H9 (cell line): ENCODE measurements at regions not wholly inside any gene's neighbourhood (a gene's known extent, or its start where the extent isn't known, plus 50 kb on each side); places are given as distances from the start of the nearest gene placed in this dataset.

Experiments used
- DNase-seq: peaks from one replicate; pipeline ENCODE4 v3.0.0-alpha.2; 2017
- H2AFZ ChIP-seq: one replicate; pipeline ENCODE4 v1.6.1; 2013; ENCODE audit warnings: mild to moderate bottlenecking, low read length, control low read depth, moderate library complexity
- H2AK5ac ChIP-seq: 2 replicates; pipeline ENCODE4 v1.6.1; 2013; ENCODE audit warnings: low read length, control low read depth, mixed read lengths; ENCODE audit not compliant: insufficient read length
- H2BK120ac ChIP-seq: one replicate; pipeline ENCODE4 v1.6.1; 2013; ENCODE audit warnings: low read depth, mild to moderate bottlenecking, low read length, control low read depth, inconsistent platforms; ENCODE audit not compliant: poor library complexity, severe bottlenecking
- H2BK12ac ChIP-seq: 2 replicates; pipeline ENCODE4 v1.6.1; 2013; ENCODE audit warnings: low read length, control low read depth, mixed read lengths, low read depth; ENCODE audit not compliant: insufficient read length
- H2BK15ac ChIP-seq: 2 replicates; pipeline ENCODE4 v1.6.1; 2013; ENCODE audit warnings: low read depth, low read length, control low read depth
- H2BK20ac ChIP-seq: one replicate; pipeline ENCODE4 v1.6.1; 2013; ENCODE audit warnings: low read depth, mild to moderate bottlenecking, low read length, control low read depth, inconsistent platforms; ENCODE audit not compliant: poor library complexity, severe bottlenecking
- H2BK5ac ChIP-seq: 2 replicates; pipeline ENCODE4 v1.6.1; 2013; ENCODE audit warnings: low read length, control low read depth, mixed read lengths; ENCODE audit not compliant: insufficient read length
- H3K14ac ChIP-seq: 2 replicates; pipeline ENCODE4 v1.6.1; 2013; ENCODE audit warnings: low read length, control low read depth; ENCODE audit not compliant: insufficient read depth
- H3K18ac ChIP-seq: 2 replicates; pipeline ENCODE4 v1.6.1; 2013; ENCODE audit warnings: low read depth, mild to moderate bottlenecking, mixed read lengths, low read length, control low read depth; ENCODE audit not compliant: insufficient read length
- H3K23ac ChIP-seq: 2 replicates; pipeline ENCODE4 v1.6.1; 2013; ENCODE audit warnings: low read length, control low read depth, mixed read lengths, low read depth; ENCODE audit not compliant: insufficient read length
- H3K23me2 ChIP-seq: 2 replicates; pipeline ENCODE4 v1.6.1; 2013; ENCODE audit warnings: low read depth, mild to moderate bottlenecking, mixed read lengths, low read length, control low read depth; ENCODE audit not compliant: insufficient read length, poor library complexity, severe bottlenecking
- H3K27ac ChIP-seq: 2 replicates; pipeline ENCODE4 v1.5.1; 2013; ENCODE audit warnings: low read length, control low read depth, mixed read lengths, low read depth; ENCODE audit not compliant: insufficient read length
- H3K27me3 ChIP-seq: 2 replicates; pipeline ENCODE4 v1.6.1; 2013; ENCODE audit warnings: low read length, control low read depth, inconsistent platforms; ENCODE audit not compliant: insufficient read depth
- H3K4ac ChIP-seq: 2 replicates; pipeline ENCODE4 v1.6.1; 2013; ENCODE audit warnings: low read depth, mild to moderate bottlenecking, control low read depth, inconsistent platforms, low read length, moderate library complexity
- H3K4me1 ChIP-seq: 2 replicates; pipeline ENCODE4 v1.6.1; 2013; ENCODE audit warnings: low read length, control low read depth, inconsistent platforms; ENCODE audit not compliant: insufficient read depth
- H3K4me2 ChIP-seq: 2 replicates; pipeline ENCODE4 v1.6.1; 2013; ENCODE audit warnings: low read length, control low read depth, mixed read lengths; ENCODE audit not compliant: insufficient read length, insufficient read depth
- H3K56ac ChIP-seq: 2 replicates; pipeline ENCODE4 v1.6.1; 2013; ENCODE audit warnings: low read depth, mild to moderate bottlenecking, mixed read lengths, low read length, control low read depth; ENCODE audit not compliant: insufficient read length
- H3K79me1 ChIP-seq: 2 replicates; pipeline ENCODE4 v1.6.1; 2013; ENCODE audit warnings: low read depth, mild to moderate bottlenecking, moderate library complexity, low read length, control low read depth, inconsistent platforms; ENCODE audit not compliant: insufficient read depth, poor library complexity, severe bottlenecking
- H3K79me2 ChIP-seq: 2 replicates; pipeline ENCODE4 v1.6.1; 2013; ENCODE audit warnings: low read length, control low read depth, inconsistent platforms; ENCODE audit not compliant: insufficient read depth
- H3K9ac ChIP-seq: 2 replicates; pipeline ENCODE4 v1.6.1; 2013; ENCODE audit warnings: low read length, control low read depth, mixed read lengths; ENCODE audit not compliant: insufficient read length; ENCODE audit errors: extremely low read depth
- H3K9me3 ChIP-seq: one replicate; pipeline ENCODE4 v1.6.1; 2013; ENCODE audit warnings: low read depth, low read length, inconsistent platforms; ENCODE audit not compliant: control insufficient read depth
- H3T11ph ChIP-seq: one replicate; pipeline ENCODE4 v1.6.1; 2013; ENCODE audit warnings: mild to moderate bottlenecking, low read length, control low read depth, inconsistent platforms
- H4K20me1 ChIP-seq: one replicate; pipeline ENCODE4 v1.6.1; 2013; ENCODE audit not compliant: control insufficient read depth, insufficient read length, insufficient read depth
- H4K5ac ChIP-seq: 2 replicates; pipeline ENCODE4 v1.6.1; 2013; ENCODE audit warnings: low read depth, mild to moderate bottlenecking, mixed read lengths, low read length, control low read depth; ENCODE audit not compliant: insufficient read length
- H4K8ac ChIP-seq: replicated peaks from 2 replicates; pipeline ENCODE4 v1.6.1; 2013; ENCODE audit warnings: low read length, control low read depth, mixed read lengths, low read depth; ENCODE audit not compliant: insufficient read length
- H4K91ac ChIP-seq: 2 replicates; pipeline ENCODE4 v1.6.1; 2013; ENCODE audit warnings: low read depth, mild to moderate bottlenecking, moderate library complexity, mixed read lengths, low read length, control low read depth; ENCODE audit not compliant: insufficient read length
- H3K27ac Mint-ChIP-seq, 3 experiments: 2 replicates in 2 of 3; 3 replicates in 1 of 3; pipeline ENCODE4 v1.8.0; 2020 to 2021; ENCODE audit warnings: mixed read lengths in 3 of 3, mild to moderate bottlenecking in 1 of 3, moderate library complexity in 1 of 3
- H3K27me3 Mint-ChIP-seq: 2 replicates; pipeline ENCODE4 v1.8.0; 2021; ENCODE audit warnings: low read depth, mild to moderate bottlenecking, moderate library complexity, mixed read lengths
- H3K36me3 Mint-ChIP-seq, 3 experiments: 2 replicates in 2 of 3; 3 replicates in 1 of 3; pipeline ENCODE4 v1.8.0; 2020 to 2021; ENCODE audit warnings: low read depth in 3 of 3, mixed read lengths in 3 of 3; ENCODE audit not compliant: insufficient read depth in 1 of 3
- H3K4me1 Mint-ChIP-seq, 2 experiments: 2 replicates each; pipeline ENCODE4 v1.8.0; 2020; ENCODE audit warnings: mixed read lengths in 2 of 2
- H3K4me3 Mint-ChIP-seq, 2 experiments: 2 replicates in 1 of 2; 3 replicates in 1 of 2; pipeline ENCODE4 v1.8.0; 2020 to 2021; ENCODE audit warnings: mild to moderate bottlenecking in 2 of 2, mixed read lengths in 2 of 2, moderate library complexity in 1 of 2
- H3K9me3 Mint-ChIP-seq, 2 experiments: 2 replicates in 1 of 2; 3 replicates in 1 of 2; pipeline ENCODE4 v1.8.0; 2020; ENCODE audit warnings: mild to moderate bottlenecking in 2 of 2, mixed read lengths in 2 of 2, moderate library complexity in 1 of 2
- WGBS: extraction: QIAGEN DNeasy Blood & Tissue Kit; methylation state at CpG from one replicate; pipeline ENCODE4 v1.1.7; 2013; ENCODE audit warnings: missing lambda C conversion rate, low lambda C conversion rate, mixed read lengths; ENCODE audit not compliant: insufficient read length; ENCODE audit errors: extremely low coverage; 5-methylcytosine and 5-hydroxymethylcytosine counted together
- TF ChIP-seq, protein P1 (sequence below): fragments of 200-600 bp; sonication (generic); conservative IDR thresholded peaks from 3 replicates; pipeline ENCODE4 v1.8.0; 2021; ENCODE audit warnings: antibody characterized with exemption, mild to moderate bottlenecking

- no CpG with 5 or more reads among the region's 2 CpGs for WGBS
- Histone ChIP-seq H3K4me1 (no peaks in the 10 kb centered on the region; the same call in 1 of the 2 replicates), H3T11ph (no peak overlapping the region), H3K9ac (no peak overlapping the region), H2BK120ac (no peak overlapping the region), H2BK5ac (no peak overlapping the region), H4K20me1 (no peaks in the 10 kb centered on the region), H2AK5ac (no peak overlapping the region), H2BK20ac (no peak overlapping the region), H3K4me2 (no peak overlapping the region), H4K5ac (no peak overlapping the region), H3K79me1 (no peaks in the 10 kb centered on the region), H3K9me3 (no peaks in the 10 kb centered on the region), H3K27me3 (no peaks in the 10 kb centered on the region), H3K18ac (no peak overlapping the region), H2AFZ (no peak overlapping the region), H3K4ac (no peak overlapping the region), H3K23me2 (no peaks in the 10 kb centered on the region), H3K27ac (no peak overlapping the region), H2BK15ac (no peak overlapping the region), H3K56ac (no peak overlapping the region), H3K14ac (no peak overlapping the region), H4K8ac (no peak overlapping the region), H3K79me2 (no peaks in the 10 kb centered on the region), H4K91ac (no peak overlapping the region), H2BK12ac (no peak overlapping the region), H3K23ac (no peak overlapping the region)
- no peaks in the 10 kb centered on the region for H3K36me3 Mint-ChIP-seq
- no peak overlapping the region for H3K4me3 Mint-ChIP-seq
- no peaks in the 10 kb centered on the region for H3K27me3 Mint-ChIP-seq
- H3K4me1 Mint-ChIP-seq, result peaks cover 2 to 8% of the 10 kb centered on the region in 2 experiments
- H3K9me3 Mint-ChIP-seq, result no peaks in the 10 kb centered on the region
- H3K27ac Mint-ChIP-seq, result no peak overlapping the region
- DNase-seq, result no peak
- TF ChIP-seq, protein P1, sequence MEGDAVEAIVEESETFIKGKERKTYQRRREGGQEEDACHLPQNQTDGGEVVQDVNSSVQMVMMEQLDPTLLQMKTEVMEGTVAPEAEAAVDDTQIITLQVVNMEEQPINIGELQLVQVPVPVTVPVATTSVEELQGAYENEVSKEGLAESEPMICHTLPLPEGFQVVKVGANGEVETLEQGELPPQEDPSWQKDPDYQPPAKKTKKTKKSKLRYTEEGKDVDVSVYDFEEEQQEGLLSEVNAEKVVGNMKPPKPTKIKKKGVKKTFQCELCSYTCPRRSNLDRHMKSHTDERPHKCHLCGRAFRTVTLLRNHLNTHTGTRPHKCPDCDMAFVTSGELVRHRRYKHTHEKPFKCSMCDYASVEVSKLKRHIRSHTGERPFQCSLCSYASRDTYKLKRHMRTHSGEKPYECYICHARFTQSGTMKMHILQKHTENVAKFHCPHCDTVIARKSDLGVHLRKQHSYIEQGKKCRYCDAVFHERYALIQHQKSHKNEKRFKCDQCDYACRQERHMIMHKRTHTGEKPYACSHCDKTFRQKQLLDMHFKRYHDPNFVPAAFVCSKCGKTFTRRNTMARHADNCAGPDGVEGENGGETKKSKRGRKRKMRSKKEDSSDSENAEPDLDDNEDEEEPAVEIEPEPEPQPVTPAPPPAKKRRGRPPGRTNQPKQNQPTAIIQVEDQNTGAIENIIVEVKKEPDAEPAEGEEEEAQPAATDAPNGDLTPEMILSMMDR, result no peak
Measured at GRCh38 chr5:145683431-145683830, 151.7 kb downstream of the PRELID2 start.
